SK-N-MC (cell line): ENCODE measurements at regions not wholly inside any gene's neighbourhood (a gene's known extent, or its start where the extent isn't known, plus 50 kb on each side); places are given as distances from the start of the nearest gene placed in this dataset.

ENCODE experiments used
- EZH2 ChIP-seq: fragments of 200-600 bp; sonication (generic); IDR thresholded peaks from one replicate; pipeline ENCODE4 v1.6.1; 2017; ENCODE audit warnings: antibody characterized with exemption
- FOXP2 ChIP-seq: optimal IDR thresholded peaks from 2 replicates; pipeline ENCODE3; 2011; ENCODE audit warnings: mild to moderate bottlenecking, moderate library complexity; ENCODE audit not compliant: insufficient read depth; ENCODE audit errors: extremely low read length, control extremely low read depth
- POLR2AphosphoS5 ChIP-seq: IDR thresholded peaks from 2 replicates; pipeline ENCODE4 v1.6.1; 2012; ENCODE audit warnings: mild to moderate bottlenecking, low read depth, low read length, borderline replicate concordance

GRCh38 chr13:58592786-58593185 lies 961.2 kb downstream of the PCDH17 start:
- TF ChIP-seq POLR2AphosphoS5, result no peak
- no peak for TF ChIP-seq EZH2
- TF ChIP-seq FOXP2, result no peak
